Panc1 (cell line): ENCODE measurements at regions not wholly inside any gene's neighbourhood (a gene's known extent, or its start where the extent isn't known, plus 50 kb on each side); places are given as distances from the start of the nearest gene placed in this dataset.

Experiments
- ATAC-seq: fragments of 200-7000 bp; cut with Tn5 transposase; 2 replicates; pipeline ENCODE4 v1.9.1; 2020; ENCODE audit warnings: mild to moderate bottlenecking, moderate library complexity
- BruUV-seq: library from RNA; stranded (reverse); fragments of 400-500 nt; replicated peaks from 2 replicates; lab custom pipeline; 2021; lab: Mats Ljungman, UMichigan
- CTCF ChIA-PET: fragments of 300-600 bp; sonication (Branson Sonifier 250); formaldehyde crosslinking; loops from one replicate; lab custom pipeline; 2022; ENCODE audit warnings: antibody characterized with exemption; lab: Charles Lee
- POLR2A ChIA-PET: fragments of 300-600 bp; sonication (Branson Sonifier 250); formaldehyde crosslinking; loops from one replicate; lab custom pipeline; 2022; ENCODE audit warnings: antibody characterized with exemption; lab: Charles Lee
- DNase-seq: peaks from one replicate; pipeline ENCODE4 v3.0.0-alpha.2; 2010; ENCODE audit warnings: low read depth, low spot score
- H3K27ac ChIP-seq: 2 replicates; pipeline ENCODE4 v1.5.1; 2011; ENCODE audit warnings: mild to moderate bottlenecking, low read length, inconsistent platforms
- H3K27me3 ChIP-seq: fragments of 200-500 bp; sonication (Bioruptor generic); 2 replicates; pipeline ENCODE4 v1.6.0; 2014; ENCODE audit warnings: low read length, inconsistent platforms; ENCODE audit not compliant: control insufficient read depth, insufficient read depth
- H3K36me3 ChIP-seq: fragments of 200-500 bp; sonication (Bioruptor generic); 2 replicates; pipeline ENCODE4 v1.5.1; 2014; ENCODE audit warnings: inconsistent platforms, mild to moderate bottlenecking, low read length, moderate library complexity; ENCODE audit not compliant: control insufficient read depth, insufficient read depth
- H3K4me1 ChIP-seq: 2 replicates; pipeline ENCODE4 v1.5.1; 2011; ENCODE audit warnings: inconsistent platforms, mild to moderate bottlenecking, low read length, moderate library complexity; ENCODE audit not compliant: control insufficient read depth, insufficient read depth
- H3K4me3 ChIP-seq, 2 experiments: 2 replicates each; pipeline ENCODE4 v1.5.1; 2011 to 2012; ENCODE audit warnings: low read depth in 2 of 2, low read length in 2 of 2, mild to moderate bottlenecking in 2 of 2, inconsistent platforms in 1 of 2, moderate library complexity in 1 of 2
- H3K9me3 ChIP-seq: fragments of 200-500 bp; sonication (Bioruptor generic); 2 replicates; pipeline ENCODE4 v1.5.1; 2014; ENCODE audit warnings: low read depth, mild to moderate bottlenecking, inconsistent platforms, low read length, moderate library complexity; ENCODE audit not compliant: control insufficient read depth, insufficient read depth
- CTCF ChIP-seq: fragments of 450-650 bp; IDR thresholded peaks from 2 replicates; pipeline ENCODE4 v1.5.1; 2017; ENCODE audit warnings: mild to moderate bottlenecking
- POLR2AphosphoS5 ChIP-seq: IDR thresholded peaks from 2 replicates; pipeline ENCODE4 v1.6.1; 2012; ENCODE audit warnings: mild to moderate bottlenecking, low read depth, low read length, moderate library complexity
- REST ChIP-seq, 2 experiments: IDR thresholded peaks; 2 replicates each; pipeline ENCODE4 v1.6.1; 2011 to 2012; ENCODE audit warnings: low read depth in 2 of 2, control low read depth in 1 of 2, low read length in 1 of 2, mild to moderate bottlenecking in 1 of 2, moderate library complexity in 1 of 2; ENCODE audit not compliant: insufficient read depth in 1 of 2
- SIN3A ChIP-seq: IDR thresholded peaks from 2 replicates; pipeline ENCODE4 v1.6.1; 2012; ENCODE audit warnings: low read depth, mild to moderate bottlenecking, low read length, moderate library complexity, borderline replicate concordance; ENCODE audit not compliant: insufficient read depth
- TCF7L2 ChIP-seq: IDR thresholded peaks from 2 replicates; pipeline ENCODE4 v1.6.1; 2011; ENCODE audit warnings: mild to moderate bottlenecking, low read depth, low read length, inconsistent platforms
- in situ Hi-C: cut with HindIII; loops from 2 replicates; pipeline ENCODE4 v1.10.0; 2016; ENCODE audit warnings: low sequenced_read_pairs, low pct_unique_long_range_greater_than_20kb
- intact Hi-C: fragments of 100-400 bp; cut with micrococcal nuclease; formaldehyde crosslinking; loops from one replicate; pipeline ENCODE4 v1.10.0; 2022; ENCODE audit not compliant: unreplicated experiment

GRCh38 chr6:8181160-8181881 lies 79.0 kb upstream of the EEF1E1 start:
- POLR2A ChIA-PET, result no interaction called here
- H3K36me3 ChIP-seq, result no peaks in the 10 kb centered on the region
- ATAC-seq (no peak), DNase-seq (no peak)
- TF ChIP-seq SIN3A (no peak), REST (IDR thresholded peaks at IDR 0.05; ENCODE audit: insufficient read depth in 1 of 2, low read depth in 2 of 2, low read length in 1 of 2) (no peak)
- H3K9me3 ChIP-seq, result no peaks in the 10 kb centered on the region
- CTCF ChIA-PET, result no interaction called here
- H3K27me3 ChIP-seq, result no peaks in the 10 kb centered on the region
- peaks cover 60% of the 10 kb centered on the region for H3K4me1 ChIP-seq
- intact Hi-C loops (loop anchor here (5.0 kb wide), 1 partner anchor 36 kb away; no protein-coding TSS in a partner anchor), in situ Hi-C loops (no loop called here)
- BruUV-seq, result no TSS peak
- no peak overlapping the region for H3K4me3 ChIP-seq
- H3K27ac ChIP-seq, result peak overlapping the region; percentile 82

- peak; percentile 90 for ATAC-seq
- TF ChIP-seq CTCF (no peak), REST (IDR thresholded peaks at IDR 0.05; ENCODE audit: insufficient read depth in 1 of 2, low read depth in 2 of 2, low read length in 1 of 2) (no peak), POLR2AphosphoS5 (peak; percentile 64; the same call in 1 of the 2 replicates), TCF7L2 (peak; percentile 90), SIN3A (0 out of 2 replicates have a peak, but pooled peaks have one; percentile 47)
- no peak for DNase-seq
- ChIA-PET CTCF (no interaction called here), POLR2A (interaction anchor here (0.6 kb wide), 1 partner anchor 39 kb away, joined by 3 read pairs; no protein-coding TSS in a partner anchor)
- in situ Hi-C loops (no loop called here), intact Hi-C loops (loop anchor here (5.0 kb wide), 1 partner anchor 37 kb away; no protein-coding TSS in a partner anchor)
- no peak overlapping the region for H3K4me3 ChIP-seq
- no peaks in the 10 kb centered on the region for H3K36me3 ChIP-seq
- H3K4me1 ChIP-seq, result peaks cover 60% of the 10 kb centered on the region
- peak overlapping the region; percentile 82 for H3K27ac ChIP-seq
- no peaks in the 10 kb centered on the region for H3K9me3 ChIP-seq
- H3K27me3 ChIP-seq, result no peaks in the 10 kb centered on the region
- BruUV-seq, result no TSS peak
Measured at GRCh38 chr6:8180327-8181159, 78.2 kb upstream of the EEF1E1 start.
